PFSK-1 (cell line): ENCODE measurements at regions not wholly inside any gene's neighbourhood (a gene's known extent, or its start where the extent isn't known, plus 50 kb on each side); places are given as distances from the start of the nearest gene placed in this dataset.

ENCODE experiments used
- POLR2AphosphoS5 ChIP-seq: IDR thresholded peaks from 2 replicates; pipeline ENCODE4 v1.6.1; 2012; ENCODE audit warnings: low read depth, mild to moderate bottlenecking, control low read depth, low read length, moderate library complexity
- REST ChIP-seq, 2 experiments: IDR thresholded peaks; 2 replicates each; pipeline versions ENCODE4 v1.6.1 to v1.8.0; 2011 to 2012; ENCODE audit warnings: low read depth in 2 of 2, low read length in 2 of 2, control low read depth in 1 of 2, inconsistent platforms in 1 of 2, mild to moderate bottlenecking in 1 of 2, moderate library complexity in 1 of 2; ENCODE audit not compliant: insufficient read depth in 1 of 2
- SIN3A ChIP-seq: IDR thresholded peaks from 2 replicates; pipeline ENCODE4 v1.6.1; 2012; ENCODE audit warnings: mild to moderate bottlenecking, low read length, moderate library complexity, borderline replicate concordance; ENCODE audit not compliant: insufficient read depth
- TAF1 ChIP-seq: IDR thresholded peaks from 2 replicates; pipeline ENCODE4 v1.6.1; 2012; ENCODE audit warnings: low read length, control low read depth, borderline replicate concordance; ENCODE audit not compliant: insufficient read depth

DNA sequence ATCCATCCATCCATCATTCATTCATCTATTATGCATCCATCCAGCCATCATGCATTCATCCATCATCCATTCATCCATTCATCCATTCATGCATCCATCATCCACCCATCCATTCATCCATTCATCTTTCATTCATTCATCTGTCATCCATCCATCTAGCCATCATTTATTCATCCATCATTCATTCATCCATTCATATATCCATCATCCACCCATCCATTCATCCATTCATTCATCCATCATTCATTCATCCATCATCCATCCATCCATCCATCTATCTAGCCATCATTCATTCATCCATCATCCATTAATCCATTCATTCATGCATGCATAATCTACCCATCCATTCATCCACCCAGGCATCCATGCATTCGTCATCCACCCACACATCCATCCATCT, 1450.3 kb downstream of the TBC1D22A start:
- TF ChIP-seq TAF1 (no peak), POLR2AphosphoS5 (no peak), REST (IDR thresholded peaks at IDR 0.05; ENCODE audit: insufficient read depth in 1 of 2, low read depth in 2 of 2, low read length in 2 of 2) (no peak), SIN3A (no peak)
